ENCODE measurements at regions not wholly inside any gene's neighbourhood (a gene's known extent, or its start where the extent isn't known, plus 50 kb on each side); places are given as distances from the start of the nearest gene placed in this dataset.

DNA sequence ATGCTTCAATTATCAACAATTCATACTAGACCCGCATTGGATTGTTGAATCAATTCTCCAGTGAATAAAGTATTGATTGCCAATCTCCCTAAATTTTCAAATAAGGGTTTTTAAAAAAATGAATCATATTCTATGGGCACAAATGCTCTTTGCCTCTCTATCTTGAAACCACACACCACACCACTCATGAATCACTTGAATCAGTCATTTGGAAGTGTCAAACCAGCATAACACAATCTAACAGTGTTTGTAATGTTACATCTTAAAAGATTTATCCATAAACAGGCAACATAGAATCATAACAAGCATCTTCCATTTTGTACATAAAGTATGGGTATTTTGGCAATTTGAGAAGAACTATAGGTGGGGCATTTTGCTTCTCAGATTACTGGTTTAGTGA, 219.5 kb upstream of the MIR17HG start:
- Mint-ChIP-seq H3K4me3 (no peak overlapping the region), H3K27ac (no peak overlapping the region), H3K4me1 (peaks cover 19% of the 10 kb centered on the region), H3K27me3 (ENCODE audit: insufficient read depth, low read depth, poor library complexity) (no peaks in the 10 kb centered on the region), H3K9me3 (0 out of 3 replicates have a peak, but pooled peaks cover 3% of the 10 kb centered on the region), H3K36me3 (ENCODE audit: low read depth) (no peaks in the 10 kb centered on the region)
- Histone ChIP-seq H3K79me2 (replicated peaks; ENCODE audit: insufficient read depth) (no peaks in the 10 kb centered on the region), H3K4me2 (no peak overlapping the region), H3K4me1 (ENCODE audit: insufficient read depth) (peaks cover 14% of the 10 kb centered on the region), H3F3A (replicated peaks; ENCODE audit: low read depth) (no peaks in the 10 kb centered on the region), H3K27me3 (ENCODE audit: insufficient read depth) (no peaks in the 10 kb centered on the region), H4K20me1 (replicated peaks; ENCODE audit: insufficient read depth) (no peaks in the 10 kb centered on the region), H3K9me2 (ENCODE audit: insufficient read depth) (no peaks in the 10 kb centered on the region), H3K27ac (ENCODE audit: low read depth) (no peak overlapping the region), H3K36me3 (ENCODE audit: insufficient read depth) (no peaks in the 10 kb centered on the region), H2AFZ (no peak overlapping the region), H3K4me3 (no peak overlapping the region)
- TF ChIP-seq, protein P1, sequence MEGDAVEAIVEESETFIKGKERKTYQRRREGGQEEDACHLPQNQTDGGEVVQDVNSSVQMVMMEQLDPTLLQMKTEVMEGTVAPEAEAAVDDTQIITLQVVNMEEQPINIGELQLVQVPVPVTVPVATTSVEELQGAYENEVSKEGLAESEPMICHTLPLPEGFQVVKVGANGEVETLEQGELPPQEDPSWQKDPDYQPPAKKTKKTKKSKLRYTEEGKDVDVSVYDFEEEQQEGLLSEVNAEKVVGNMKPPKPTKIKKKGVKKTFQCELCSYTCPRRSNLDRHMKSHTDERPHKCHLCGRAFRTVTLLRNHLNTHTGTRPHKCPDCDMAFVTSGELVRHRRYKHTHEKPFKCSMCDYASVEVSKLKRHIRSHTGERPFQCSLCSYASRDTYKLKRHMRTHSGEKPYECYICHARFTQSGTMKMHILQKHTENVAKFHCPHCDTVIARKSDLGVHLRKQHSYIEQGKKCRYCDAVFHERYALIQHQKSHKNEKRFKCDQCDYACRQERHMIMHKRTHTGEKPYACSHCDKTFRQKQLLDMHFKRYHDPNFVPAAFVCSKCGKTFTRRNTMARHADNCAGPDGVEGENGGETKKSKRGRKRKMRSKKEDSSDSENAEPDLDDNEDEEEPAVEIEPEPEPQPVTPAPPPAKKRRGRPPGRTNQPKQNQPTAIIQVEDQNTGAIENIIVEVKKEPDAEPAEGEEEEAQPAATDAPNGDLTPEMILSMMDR (conservative IDR thresholded peaks at IDR 0.05; ENCODE audit: low read depth in 2 of 2), result no peak
- no peak for TF ChIP-seq ZNF331 (CRISPR knock-in tag; IDR thresholded peaks at IDR 0.05; ENCODE audit: low read depth)
- TF ChIP-seq CREB1 (CRISPR knock-in tag; IDR thresholded peaks at IDR 0.05; ENCODE audit: low read depth), result no peak
- TF ChIP-seq, protein P2, sequence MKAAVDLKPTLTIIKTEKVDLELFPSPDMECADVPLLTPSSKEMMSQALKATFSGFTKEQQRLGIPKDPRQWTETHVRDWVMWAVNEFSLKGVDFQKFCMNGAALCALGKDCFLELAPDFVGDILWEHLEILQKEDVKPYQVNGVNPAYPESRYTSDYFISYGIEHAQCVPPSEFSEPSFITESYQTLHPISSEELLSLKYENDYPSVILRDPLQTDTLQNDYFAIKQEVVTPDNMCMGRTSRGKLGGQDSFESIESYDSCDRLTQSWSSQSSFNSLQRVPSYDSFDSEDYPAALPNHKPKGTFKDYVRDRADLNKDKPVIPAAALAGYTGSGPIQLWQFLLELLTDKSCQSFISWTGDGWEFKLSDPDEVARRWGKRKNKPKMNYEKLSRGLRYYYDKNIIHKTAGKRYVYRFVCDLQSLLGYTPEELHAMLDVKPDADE (IDR thresholded peaks at IDR 0.05), result no peak
- TF ChIP-seq JUNB (IDR thresholded peaks at IDR 0.05; ENCODE audit: unreplicated experiment), result no peak
- no peak for TF ChIP-seq STAT1 (IDR thresholded peaks at IDR 0.05; ENCODE audit: unreplicated experiment)
- no peak for TF ChIP-seq EZH2 (IDR thresholded peaks at IDR 0.05; ENCODE audit: low read depth, unreplicated experiment)
- TF ChIP-seq POLR2AphosphoS5 (IDR thresholded peaks at IDR 0.05; ENCODE audit: low read depth), result no peak
- TF ChIP-seq EZH2phosphoT487 (IDR thresholded peaks at IDR 0.05; ENCODE audit: unreplicated experiment), result no peak
- TF ChIP-seq, protein P3, sequence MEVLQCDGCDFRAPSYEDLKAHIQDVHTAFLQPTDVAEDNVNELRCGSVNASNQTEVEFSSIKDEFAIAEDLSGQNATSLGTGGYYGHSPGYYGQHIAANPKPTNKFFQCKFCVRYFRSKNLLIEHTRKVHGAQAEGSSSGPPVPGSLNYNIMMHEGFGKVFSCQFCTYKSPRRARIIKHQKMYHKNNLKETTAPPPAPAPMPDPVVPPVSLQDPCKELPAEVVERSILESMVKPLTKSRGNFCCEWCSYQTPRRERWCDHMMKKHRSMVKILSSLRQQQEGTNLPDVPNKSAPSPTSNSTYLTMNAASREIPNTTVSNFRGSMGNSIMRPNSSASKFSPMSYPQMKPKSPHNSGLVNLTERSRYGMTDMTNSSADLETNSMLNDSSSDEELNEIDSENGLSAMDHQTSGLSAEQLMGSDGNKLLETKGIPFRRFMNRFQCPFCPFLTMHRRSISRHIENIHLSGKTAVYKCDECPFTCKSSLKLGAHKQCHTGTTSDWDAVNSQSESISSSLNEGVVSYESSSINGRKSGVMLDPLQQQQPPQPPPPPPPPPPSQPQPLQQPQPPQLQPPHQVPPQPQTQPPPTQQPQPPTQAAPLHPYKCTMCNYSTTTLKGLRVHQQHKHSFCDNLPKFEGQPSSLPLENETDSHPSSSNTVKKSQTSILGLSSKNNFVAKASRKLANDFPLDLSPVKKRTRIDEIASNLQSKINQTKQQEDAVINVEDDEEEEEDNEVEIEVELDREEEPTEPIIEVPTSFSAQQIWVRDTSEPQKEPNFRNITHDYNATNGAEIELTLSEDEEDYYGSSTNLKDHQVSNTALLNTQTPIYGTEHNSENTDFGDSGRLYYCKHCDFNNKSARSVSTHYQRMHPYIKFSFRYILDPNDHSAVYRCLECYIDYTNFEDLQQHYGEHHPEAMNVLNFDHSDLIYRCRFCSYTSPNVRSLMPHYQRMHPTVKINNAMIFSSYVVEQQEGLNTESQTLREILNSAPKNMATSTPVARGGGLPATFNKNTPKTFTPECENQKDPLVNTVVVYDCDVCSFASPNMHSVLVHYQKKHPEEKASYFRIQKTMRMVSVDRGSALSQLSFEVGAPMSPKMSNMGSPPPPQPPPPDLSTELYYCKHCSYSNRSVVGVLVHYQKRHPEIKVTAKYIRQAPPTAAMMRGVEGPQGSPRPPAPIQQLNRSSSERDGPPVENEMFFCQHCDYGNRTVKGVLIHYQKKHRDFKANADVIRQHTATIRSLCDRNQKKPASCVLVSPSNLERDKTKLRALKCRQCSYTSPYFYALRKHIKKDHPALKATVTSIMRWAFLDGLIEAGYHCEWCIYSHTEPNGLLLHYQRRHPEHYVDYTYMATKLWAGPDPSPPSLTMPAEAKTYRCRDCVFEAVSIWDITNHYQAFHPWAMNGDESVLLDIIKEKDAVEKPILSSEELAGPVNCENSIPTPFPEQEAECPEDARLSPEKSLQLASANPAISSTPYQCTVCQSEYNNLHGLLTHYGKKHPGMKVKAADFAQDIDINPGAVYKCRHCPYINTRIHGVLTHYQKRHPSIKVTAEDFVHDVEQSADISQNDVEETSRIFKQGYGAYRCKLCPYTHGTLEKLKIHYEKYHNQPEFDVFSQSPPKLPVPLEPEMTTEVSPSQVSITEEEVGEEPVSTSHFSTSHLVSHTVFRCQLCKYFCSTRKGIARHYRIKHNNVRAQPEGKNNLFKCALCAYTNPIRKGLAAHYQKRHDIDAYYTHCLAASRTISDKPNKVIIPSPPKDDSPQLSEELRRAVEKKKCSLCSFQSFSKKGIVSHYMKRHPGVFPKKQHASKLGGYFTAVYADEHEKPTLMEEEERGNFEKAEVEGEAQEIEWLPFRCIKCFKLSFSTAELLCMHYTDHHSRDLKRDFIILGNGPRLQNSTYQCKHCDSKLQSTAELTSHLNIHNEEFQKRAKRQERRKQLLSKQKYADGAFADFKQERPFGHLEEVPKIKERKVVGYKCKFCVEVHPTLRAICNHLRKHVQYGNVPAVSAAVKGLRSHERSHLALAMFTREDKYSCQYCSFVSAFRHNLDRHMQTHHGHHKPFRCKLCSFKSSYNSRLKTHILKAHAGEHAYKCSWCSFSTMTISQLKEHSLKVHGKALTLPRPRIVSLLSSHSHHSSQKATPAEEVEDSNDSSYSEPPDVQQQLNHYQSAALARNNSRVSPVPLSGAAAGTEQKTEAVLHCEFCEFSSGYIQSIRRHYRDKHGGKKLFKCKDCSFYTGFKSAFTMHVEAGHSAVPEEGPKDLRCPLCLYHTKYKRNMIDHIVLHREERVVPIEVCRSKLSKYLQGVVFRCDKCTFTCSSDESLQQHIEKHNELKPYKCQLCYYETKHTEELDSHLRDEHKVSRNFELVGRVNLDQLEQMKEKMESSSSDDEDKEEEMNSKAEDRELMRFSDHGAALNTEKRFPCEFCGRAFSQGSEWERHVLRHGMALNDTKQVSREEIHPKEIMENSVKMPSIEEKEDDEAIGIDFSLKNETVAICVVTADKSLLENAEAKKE (CRISPR knock-in tag; IDR thresholded peaks at IDR 0.05), result no peak
- ATAC-seq (no peak), DNase-seq (ENCODE audit: low spot score) (no peak)

Measured in GM23338 (cell line).